Peyer's patch (tissue), 4 donors: ENCODE measurements at regions not wholly inside any gene's neighbourhood (a gene's known extent, or its start where the extent isn't known, plus 50 kb on each side); places are given as distances from the start of the nearest gene placed in this dataset.

Source experiments
- CTCF ChIP-seq, 6 experiments: fragments of 450-650 bp in 4 of 6; fragments of 200-600 bp in 2 of 6; sonication (generic) in 1 of 6; IDR thresholded peaks; one replicate each; pipeline ENCODE4 v1.5.1; 2017 to 2019; ENCODE audit warnings: antibody characterized with exemption in 6 of 6, mild to moderate bottlenecking in 3 of 6, moderate library complexity in 1 of 6
- POLR2A ChIP-seq, 2 donors: fragments of 450-650 bp; IDR thresholded peaks; one replicate each; pipeline ENCODE4 v1.5.1; 2017; ENCODE audit warnings: antibody characterized with exemption in 2 of 2, mild to moderate bottlenecking in 2 of 2, moderate library complexity in 2 of 2

- no peak for TF ChIP-seq CTCF (IDR thresholded peaks at IDR 0.05)
- TF ChIP-seq POLR2A (IDR thresholded peaks at IDR 0.05): no peak
Measured at GRCh38 chr2:106602042-106602441, 114.9 kb downstream of the CD8B2 start.
